Activated CD4-positive, alpha-beta T cell treated with anti-CD3 and anti-CD28 coated beads, Interleukin-2, amount 50 U/mL, for 16 hours (primary cell): ENCODE measurements at regions not wholly inside any gene's neighbourhood (a gene's known extent, or its start where the extent isn't known, plus 50 kb on each side); places are given as distances from the start of the nearest gene placed in this dataset.
A peak's percentile ranks its signal among the peaks of the same experiment; 100 is the strongest.

Experiments
- DNase-seq: peaks from one replicate; pipeline ENCODE4 v3.0.0-alpha.2; 2020

GRCh38 chr4:4689694-4690440 is 148.0 kb upstream of the STX18 start:
- peak; percentile 85 for DNase-seq

GRCh38 chr4:4687935-4688727 is 146.3 kb upstream of the STX18 start:
- DNase-seq = no peak

GRCh38 chr4:4687100-4687499 is 145.3 kb upstream of the STX18 start:
- no peak for DNase-seq

- no peak for DNase-seq
Measured at GRCh38 chr4:4685810-4686795, 144.3 kb upstream of the STX18 start.

- no peak for DNase-seq
Measured at GRCh38 chr4:4681653-4682052, 139.8 kb upstream of the STX18 start.

GRCh38 chr4:4680758-4681157 is 138.9 kb upstream of the STX18 start:
- DNase-seq = no peak

- no peak for DNase-seq
Measured at GRCh38 chr4:4680243-4680642, 138.4 kb upstream of the STX18 start.

- DNase-seq = no peak
Measured at GRCh38 chr4:4677556-4678522, 136.0 kb upstream of the STX18 start.

- DNase-seq = no peak
Measured at GRCh38 chr4:4675641-4676040, 133.8 kb upstream of the STX18 start.

- DNase-seq = no peak
Measured at GRCh38 chr4:4675051-4675581, 133.3 kb upstream of the STX18 start.

GRCh38 chr4:4673070-4673469 is 131.2 kb upstream of the STX18 start:
- DNase-seq = no peak

- DNase-seq = no peak
Measured at GRCh38 chr4:4672402-4672801, 130.6 kb upstream of the STX18 start.

- no peak for DNase-seq
Measured at GRCh38 chr4:4671774-4672349, 130.0 kb upstream of the STX18 start.

GRCh38 chr4:4670869-4671268 is 129.0 kb upstream of the STX18 start:
- DNase-seq = no peak

- no peak for DNase-seq
Measured at GRCh38 chr4:4668355-4669210, 126.7 kb upstream of the STX18 start.

- no peak for DNase-seq
Measured at GRCh38 chr4:4667622-4668081, 125.8 kb upstream of the STX18 start.

GRCh38 chr4:4666693-4667621 is 125.1 kb upstream of the STX18 start:
- DNase-seq = no peak

GRCh38 chr4:4666187-4666586 is 124.3 kb upstream of the STX18 start:
- DNase-seq = no peak

- no peak for DNase-seq
Measured at GRCh38 chr4:4664234-4664633, 122.4 kb upstream of the STX18 start.
